ENCODE measurements at regions not wholly inside any gene's neighbourhood (a gene's known extent, or its start where the extent isn't known, plus 50 kb on each side); places are given as distances from the start of the nearest gene placed in this dataset.
"Not testable (repeated sequence)": the region's sequence is repeated elsewhere in the genome, so short reads cannot be mapped to it uniquely, and the experiment has no call there.

DNA sequence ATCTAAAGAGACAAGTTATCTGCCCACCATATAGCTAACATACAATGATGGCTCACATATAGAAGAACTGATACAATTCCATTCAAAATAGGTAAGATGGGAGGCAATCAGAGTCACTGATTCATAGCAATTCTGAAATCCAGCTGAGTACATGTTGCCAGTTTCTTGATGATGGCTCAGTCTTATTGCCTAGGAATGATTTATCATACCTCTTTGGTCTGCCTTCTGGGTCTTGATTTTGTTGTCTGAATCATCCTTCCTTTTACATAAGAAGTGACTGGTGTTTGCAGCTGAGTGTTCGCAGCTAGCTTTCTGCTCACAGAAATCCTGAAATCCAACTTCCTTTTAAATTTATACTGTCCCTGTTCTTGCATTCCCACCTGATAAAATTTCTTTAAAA, 463.2 kb upstream of the MGAT4C start:
- TF ChIP-seq, protein P1, sequence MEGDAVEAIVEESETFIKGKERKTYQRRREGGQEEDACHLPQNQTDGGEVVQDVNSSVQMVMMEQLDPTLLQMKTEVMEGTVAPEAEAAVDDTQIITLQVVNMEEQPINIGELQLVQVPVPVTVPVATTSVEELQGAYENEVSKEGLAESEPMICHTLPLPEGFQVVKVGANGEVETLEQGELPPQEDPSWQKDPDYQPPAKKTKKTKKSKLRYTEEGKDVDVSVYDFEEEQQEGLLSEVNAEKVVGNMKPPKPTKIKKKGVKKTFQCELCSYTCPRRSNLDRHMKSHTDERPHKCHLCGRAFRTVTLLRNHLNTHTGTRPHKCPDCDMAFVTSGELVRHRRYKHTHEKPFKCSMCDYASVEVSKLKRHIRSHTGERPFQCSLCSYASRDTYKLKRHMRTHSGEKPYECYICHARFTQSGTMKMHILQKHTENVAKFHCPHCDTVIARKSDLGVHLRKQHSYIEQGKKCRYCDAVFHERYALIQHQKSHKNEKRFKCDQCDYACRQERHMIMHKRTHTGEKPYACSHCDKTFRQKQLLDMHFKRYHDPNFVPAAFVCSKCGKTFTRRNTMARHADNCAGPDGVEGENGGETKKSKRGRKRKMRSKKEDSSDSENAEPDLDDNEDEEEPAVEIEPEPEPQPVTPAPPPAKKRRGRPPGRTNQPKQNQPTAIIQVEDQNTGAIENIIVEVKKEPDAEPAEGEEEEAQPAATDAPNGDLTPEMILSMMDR (IDR thresholded peaks at IDR 0.05) = no peak
- Mint-ChIP-seq H3K4me3 (no peak overlapping the region), H3K4me1 (no peaks in the 10 kb centered on the region), H3K9me3 (peaks cover 2% of the 10 kb centered on the region), H3K27me3 (no peaks in the 10 kb centered on the region), H3K36me3 (ENCODE audit: low read depth) (no peaks in the 10 kb centered on the region), H3K27ac (no peak overlapping the region)
- DNase-seq = no peak
- CTCF ChIA-PET = no interaction called here
- POLR2A ChIA-PET = no interaction called here
- intact Hi-C loops (cut with micrococcal nuclease) = no loop called here
- no peak for ATAC-seq (ENCODE audit: low read depth)

DNA sequence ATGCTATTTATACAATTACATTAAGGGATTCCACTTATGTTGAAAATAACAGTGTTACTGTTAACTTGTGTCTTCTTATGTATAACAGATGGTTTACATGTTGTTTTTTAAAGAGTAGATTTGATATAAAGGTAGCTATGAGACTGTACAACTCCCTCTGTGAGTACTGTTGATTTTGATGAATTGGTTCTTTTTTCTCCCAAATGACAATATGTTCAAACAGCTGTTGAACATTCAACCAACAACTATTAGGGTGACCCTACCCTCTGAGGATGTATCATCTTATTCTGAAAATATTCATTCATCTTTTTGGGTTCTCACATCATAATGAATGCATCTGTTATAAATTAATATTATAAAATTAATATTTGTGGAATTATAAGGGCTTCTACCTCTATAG, 456.9 kb upstream of the MGAT4C start:
- Mint-ChIP-seq H3K4me3 (no peak overlapping the region), H3K27ac (no peak overlapping the region), H3K36me3 (ENCODE audit: low read depth) (no peaks in the 10 kb centered on the region), H3K27me3 (no peaks in the 10 kb centered on the region), H3K4me1 (no peaks in the 10 kb centered on the region), H3K9me3 (peaks cover 9% of the 10 kb centered on the region)
- TF ChIP-seq, protein P1 (IDR thresholded peaks at IDR 0.05) = no peak
- POLR2A ChIA-PET = no interaction called here
- ATAC-seq (ENCODE audit: low read depth) (no peak), DNase-seq (no peak)
- CTCF ChIA-PET = no interaction called here
- intact Hi-C loops (cut with micrococcal nuclease) = no loop called here

DNA sequence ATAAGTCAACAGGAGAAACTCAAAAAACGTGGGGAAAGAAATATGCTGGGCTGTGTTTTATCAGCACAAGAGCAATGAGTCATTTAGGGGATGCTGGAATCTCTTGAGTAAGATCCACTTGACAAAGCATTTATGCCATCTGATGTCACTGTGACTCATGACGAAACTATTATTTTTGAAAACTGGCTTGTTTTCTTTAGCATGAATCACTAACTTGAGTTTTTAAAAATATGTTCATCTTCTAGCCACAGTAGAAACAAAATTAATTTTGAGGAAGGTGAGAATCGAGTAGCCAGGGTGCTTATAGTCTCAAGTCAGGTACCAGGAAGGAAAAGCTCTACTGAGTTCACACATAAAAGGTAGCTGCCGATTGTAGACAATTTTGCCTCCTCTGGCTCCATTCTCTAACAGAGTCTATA, 456.2 kb upstream of the MGAT4C start:
- H3K4me1 Mint-ChIP-seq = no peaks in the 10 kb centered on the region
- ATAC-seq (ENCODE audit: low read depth) (no peak), DNase-seq (no peak)
- CTCF ChIA-PET = no interaction called here
- intact Hi-C loops (cut with micrococcal nuclease) = no loop called here
- H3K9me3 Mint-ChIP-seq = peaks cover 9% of the 10 kb centered on the region
- no peak overlapping the region for H3K4me3 Mint-ChIP-seq
- TF ChIP-seq, protein P1 (IDR thresholded peaks at IDR 0.05) = no peak
- no peaks in the 10 kb centered on the region for H3K27me3 Mint-ChIP-seq
- H3K27ac Mint-ChIP-seq = no peak overlapping the region
- POLR2A ChIA-PET = no interaction called here
- H3K36me3 Mint-ChIP-seq (ENCODE audit: low read depth) = no peaks in the 10 kb centered on the region

DNA sequence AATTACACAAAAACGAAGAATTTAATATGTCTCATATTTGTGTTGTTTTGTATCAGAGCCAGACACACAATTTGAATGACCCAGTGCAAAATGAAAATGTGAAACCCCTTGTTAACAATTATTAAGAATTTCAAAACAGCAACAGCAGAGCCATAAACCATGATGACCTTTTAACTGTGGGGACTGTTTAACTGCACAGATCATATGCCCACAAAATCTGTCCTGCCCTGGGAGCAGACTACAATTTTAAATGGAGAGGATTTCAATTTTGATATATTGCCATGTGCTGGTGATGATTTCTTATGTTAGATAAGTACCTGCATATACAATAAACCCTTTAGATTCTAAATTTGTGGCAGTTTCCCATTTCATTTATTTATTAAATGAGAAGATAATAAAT, 455.5 kb upstream of the MGAT4C start:
- Mint-ChIP-seq H3K27ac (no peak overlapping the region), H3K4me1 (no peaks in the 10 kb centered on the region), H3K9me3 (peaks cover 9% of the 10 kb centered on the region), H3K36me3 (ENCODE audit: low read depth) (no peaks in the 10 kb centered on the region), H3K27me3 (no peaks in the 10 kb centered on the region), H3K4me3 (no peak overlapping the region)
- ATAC-seq (ENCODE audit: low read depth) (no peak), DNase-seq (no peak)
- POLR2A ChIA-PET = no interaction called here
- intact Hi-C loops (cut with micrococcal nuclease) = no loop called here
- CTCF ChIA-PET = no interaction called here
- TF ChIP-seq, protein P1 (IDR thresholded peaks at IDR 0.05) = no peak

DNA sequence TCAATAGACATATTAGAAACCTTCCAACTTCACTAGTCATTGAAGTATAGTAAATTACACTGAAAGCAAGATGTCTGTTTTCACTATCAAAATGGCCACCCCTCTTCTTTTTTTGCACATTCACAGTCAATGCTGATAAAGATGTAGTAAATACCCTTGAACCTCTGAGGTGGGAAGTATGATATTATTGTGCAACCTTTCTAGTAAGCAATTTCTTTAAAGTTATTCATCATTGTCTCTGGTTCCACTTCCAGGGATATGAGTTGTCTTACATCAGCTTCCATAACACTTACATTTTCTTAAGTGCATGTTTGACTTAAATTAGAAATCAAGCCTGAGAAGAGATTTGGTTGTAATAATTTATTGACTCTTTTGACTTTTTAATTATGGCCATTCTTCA, 453.9 kb upstream of the MGAT4C start:
- intact Hi-C loops (cut with micrococcal nuclease) = no loop called here

DNA sequence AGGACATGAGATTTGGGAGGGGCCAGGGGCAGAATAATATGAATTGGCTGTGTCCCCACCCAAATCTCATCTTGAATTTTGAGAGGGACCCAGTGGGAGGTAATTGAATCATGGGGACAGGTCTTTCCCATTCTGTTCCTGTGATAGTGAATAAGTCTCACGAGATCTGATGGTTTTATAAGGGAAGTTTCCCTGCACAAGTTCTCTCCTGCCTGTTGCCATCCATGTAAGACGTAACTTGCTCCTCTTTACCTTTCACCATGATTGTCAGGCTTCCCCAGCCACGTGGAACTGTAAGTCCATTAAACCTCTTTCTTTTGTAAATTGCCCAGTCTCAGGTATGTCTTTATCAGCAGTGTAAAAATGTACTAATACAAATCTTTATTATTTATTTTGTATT, 452.8 kb upstream of the MGAT4C start:
- intact Hi-C loops (cut with micrococcal nuclease); H3K9me3 Mint-ChIP-seq; H3K27me3 Mint-ChIP-seq; DNase-seq; H3K4me3 Mint-ChIP-seq; CTCF ChIA-PET; H3K36me3 Mint-ChIP-seq (ENCODE audit: low read depth); ATAC-seq (ENCODE audit: low read depth); POLR2A ChIA-PET; H3K27ac Mint-ChIP-seq; H3K4me1 Mint-ChIP-seq: not testable (repeated sequence)

More for the DNA sequence above, 453.9 kb upstream of the MGAT4C start:
- Mint-ChIP-seq H3K4me1 (no peaks in the 10 kb centered on the region), H3K27ac (no peak overlapping the region), H3K4me3 (no peak overlapping the region), H3K9me3 (peaks cover 9% of the 10 kb centered on the region), H3K27me3 (no peaks in the 10 kb centered on the region), H3K36me3 (ENCODE audit: low read depth) (no peaks in the 10 kb centered on the region)
- TF ChIP-seq, protein P1 (IDR thresholded peaks at IDR 0.05) = no peak
- ATAC-seq (ENCODE audit: low read depth) = no peak
- POLR2A ChIA-PET = no interaction called here
- CTCF ChIA-PET = no interaction called here
- DNase-seq = no peak
